Cerebellar cortex (tissue), 1 donor: ENCODE measurements at regions not wholly inside any gene's neighbourhood (a gene's known extent, or its start where the extent isn't known, plus 50 kb on each side); places are given as distances from the start of the nearest gene placed in this dataset.
"Not testable (repeated sequence)": the region's sequence is repeated elsewhere in the genome, so short reads cannot be mapped to it uniquely, and the experiment has no call there.

Source experiments
- DNase-seq: peaks from one replicate; pipeline ENCODE4 v3.0.0-alpha.2; 2015; ENCODE audit warnings: low spot score

GRCh38 chr12:54799966-54800365 is 54.4 kb upstream of the MUCL1 start:
- not testable (repeated sequence) for DNase-seq

DNA sequence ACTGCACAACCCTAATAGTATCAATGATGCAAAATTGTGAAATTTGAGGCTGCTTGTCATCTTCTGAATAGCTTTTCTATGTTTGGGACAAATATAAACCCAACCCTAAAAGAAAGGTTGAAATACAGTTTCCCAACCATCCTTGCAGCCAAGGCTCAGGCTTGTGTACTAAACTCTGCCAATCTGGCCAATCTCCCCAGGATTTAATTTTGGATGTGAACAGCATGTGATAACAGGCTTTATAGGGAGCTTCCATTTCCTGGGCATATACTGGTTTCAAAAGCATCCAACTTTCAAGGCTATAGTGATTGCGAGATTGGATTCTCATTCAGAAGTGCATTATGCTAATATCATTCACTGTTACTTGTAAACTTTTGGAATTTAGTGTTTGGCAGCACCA is 55.7 kb upstream of the MUCL1 start:
- no peak for DNase-seq

DNA sequence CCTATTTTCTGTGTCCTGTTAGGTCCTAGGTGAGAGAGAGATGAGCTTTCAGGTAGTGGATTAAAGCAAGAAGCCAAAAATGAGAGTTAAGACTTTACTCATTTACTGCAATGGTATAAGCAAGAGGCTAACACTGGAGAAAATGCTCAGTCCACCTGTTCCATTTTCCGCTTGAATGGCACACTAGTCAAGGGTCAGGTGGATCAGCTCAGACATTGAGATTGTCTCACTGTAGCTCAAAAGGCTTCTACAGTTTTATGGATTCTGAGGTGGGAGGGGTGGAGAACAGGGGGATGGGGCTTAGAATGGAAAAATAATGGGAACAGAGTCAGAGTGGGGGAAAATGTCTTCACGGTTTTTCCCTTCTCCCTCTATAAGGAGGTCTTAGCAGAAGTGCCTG is 57.3 kb upstream of the MUCL1 start:
- DNase-seq: no peak

GRCh38 chr12:54795644-54796043 is 58.7 kb upstream of the MUCL1 start:
- no peak for DNase-seq

GRCh38 chr12:54786081-54786480 is 68.2 kb upstream of the MUCL1 start:
- no peak for DNase-seq

GRCh38 chr12:54784115-54784514 is 70.2 kb upstream of the MUCL1 start:
- no peak for DNase-seq

GRCh38 chr12:54777031-54777430 is 77.3 kb upstream of the MUCL1 start:
- not testable (repeated sequence) for DNase-seq

DNA sequence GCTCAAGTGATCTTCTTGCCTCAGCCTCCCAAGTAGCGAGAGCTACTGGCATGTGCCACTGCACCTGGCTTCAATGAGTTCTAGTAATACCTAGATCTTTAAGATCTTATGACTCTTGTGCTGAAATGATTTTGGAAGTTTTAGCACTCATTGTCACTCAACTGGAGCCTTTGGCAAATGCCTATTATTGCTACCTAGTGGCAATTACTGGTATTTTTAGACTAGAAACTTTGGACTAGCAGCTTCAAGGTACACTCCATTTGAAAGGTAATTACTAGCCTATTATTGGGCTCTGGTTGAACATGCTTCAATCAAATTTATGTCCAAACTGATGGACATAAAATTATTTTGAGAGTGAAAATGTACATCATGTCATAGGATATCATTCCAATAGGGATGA is 80.7 kb upstream of the MUCL1 start:
- DNase-seq: no peak

DNA sequence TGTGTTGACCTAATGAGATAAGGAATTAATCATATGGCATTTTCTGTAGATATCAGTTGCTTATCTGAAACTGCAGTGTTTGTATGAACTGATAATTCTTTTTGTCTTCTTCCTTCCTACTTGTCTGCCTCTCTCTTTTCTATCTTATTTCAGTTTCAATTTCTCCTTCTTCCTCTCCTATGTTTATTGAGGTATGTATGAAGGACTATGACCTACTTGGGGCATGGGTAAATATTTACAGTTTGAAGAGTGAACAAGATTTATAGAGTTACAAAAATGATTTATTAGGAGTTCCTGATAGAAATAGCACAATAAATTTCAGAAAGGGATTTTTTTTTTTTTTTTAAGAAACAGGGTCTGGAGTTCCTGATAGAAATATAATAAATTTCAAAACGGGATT is 88.7 kb upstream of the MUCL1 start:
- DNase-seq: no peak

DNA sequence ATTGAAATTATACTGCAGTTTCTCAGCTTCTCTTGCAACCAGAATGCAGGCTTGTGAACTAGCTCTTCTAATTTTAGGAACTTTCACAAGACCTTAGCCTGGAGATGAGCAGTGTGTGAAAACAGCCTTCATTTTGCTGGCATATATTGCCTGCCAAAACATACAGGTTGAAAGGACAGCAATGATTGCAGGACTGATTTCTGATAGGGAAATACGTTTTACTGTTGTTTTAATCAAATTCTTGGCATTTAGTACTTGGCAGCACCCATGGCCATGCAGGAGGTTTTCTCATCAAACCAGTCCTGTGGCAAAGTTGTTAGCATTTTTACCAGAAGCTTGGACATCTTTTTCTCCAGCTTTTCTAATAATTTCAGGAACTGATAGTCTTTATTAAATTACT is 91.9 kb upstream of the MUCL1 start:
- no peak for DNase-seq

GRCh38 chr12:54759751-54760150 is 94.6 kb upstream of the MUCL1 start:
- DNase-seq: peak; percentile 32

DNA sequence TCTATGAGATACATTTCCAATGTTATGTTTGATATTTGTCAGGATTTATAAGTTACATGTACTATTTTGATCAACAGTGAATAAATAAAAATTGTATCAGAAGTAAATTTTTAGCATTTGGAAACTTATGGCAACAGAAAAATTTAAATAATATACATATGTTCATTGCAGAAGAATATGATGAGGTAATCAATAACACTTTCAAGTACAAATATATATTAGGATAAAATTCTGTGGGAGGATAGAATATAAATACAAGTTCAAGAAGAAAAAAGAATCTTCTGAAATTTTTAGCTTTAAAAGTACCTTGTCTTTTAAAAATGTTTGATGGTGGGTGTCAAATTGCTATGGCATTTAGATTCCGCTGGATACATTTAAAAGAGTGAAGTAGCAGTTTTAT is 102.8 kb upstream of the MUCL1 start:
- no peak for DNase-seq

GRCh38 chr12:54749191-54749818 is 101.1 kb upstream of the DCD start:
- peak; percentile 49 for DNase-seq

GRCh38 chr12:54744590-54744989 is 96.4 kb upstream of the DCD start:
- DNase-seq: no peak

DNA sequence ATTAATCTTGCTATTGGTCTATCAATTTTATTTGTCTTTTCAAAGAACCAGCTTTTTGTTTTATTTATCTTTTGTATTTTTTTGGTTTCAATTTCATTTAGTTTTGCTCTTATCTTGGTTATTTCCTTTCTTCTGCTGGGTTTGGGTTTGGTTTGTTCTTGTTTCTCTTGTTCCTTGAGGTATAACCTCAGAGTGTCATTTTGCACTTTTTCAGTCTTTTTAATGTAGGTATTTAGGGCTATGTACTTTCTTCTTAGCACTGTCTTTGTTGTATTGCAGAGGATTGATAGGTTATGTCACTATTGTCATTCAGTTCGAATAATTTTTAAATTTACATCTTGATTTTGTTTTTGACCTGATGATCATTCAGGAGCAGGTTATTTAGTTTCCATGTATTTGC is 92.7 kb upstream of the DCD start:
- no peak for DNase-seq

DNA sequence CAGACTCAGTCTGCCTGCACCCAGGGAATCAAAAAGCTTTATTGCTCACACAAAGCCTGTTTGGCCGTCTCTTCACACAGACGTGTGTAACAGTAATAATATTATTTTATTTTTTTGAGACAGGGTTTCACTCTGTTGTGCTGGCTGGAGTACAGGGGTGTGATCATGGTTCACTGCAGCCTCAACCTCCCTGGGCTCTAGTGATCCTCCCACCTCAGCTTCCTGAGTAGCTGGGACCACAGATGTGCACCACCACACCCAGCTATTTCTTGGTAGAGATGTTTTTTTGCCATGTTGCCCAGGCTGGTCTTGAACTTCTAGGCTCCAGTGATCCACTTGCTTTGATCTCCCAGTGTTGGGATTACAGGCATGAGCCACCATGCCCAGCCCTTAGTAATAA is 88.4 kb upstream of the DCD start:
- DNase-seq: no peak

- DNase-seq: no peak
These were observed 86.2 kb upstream of the DCD start for GRCh38 chr12:54734196-54734950.

- DNase-seq: peak; percentile 7
These were observed 77.2 kb upstream of the DCD start for GRCh38 chr12:54725233-54725843.

DNA sequence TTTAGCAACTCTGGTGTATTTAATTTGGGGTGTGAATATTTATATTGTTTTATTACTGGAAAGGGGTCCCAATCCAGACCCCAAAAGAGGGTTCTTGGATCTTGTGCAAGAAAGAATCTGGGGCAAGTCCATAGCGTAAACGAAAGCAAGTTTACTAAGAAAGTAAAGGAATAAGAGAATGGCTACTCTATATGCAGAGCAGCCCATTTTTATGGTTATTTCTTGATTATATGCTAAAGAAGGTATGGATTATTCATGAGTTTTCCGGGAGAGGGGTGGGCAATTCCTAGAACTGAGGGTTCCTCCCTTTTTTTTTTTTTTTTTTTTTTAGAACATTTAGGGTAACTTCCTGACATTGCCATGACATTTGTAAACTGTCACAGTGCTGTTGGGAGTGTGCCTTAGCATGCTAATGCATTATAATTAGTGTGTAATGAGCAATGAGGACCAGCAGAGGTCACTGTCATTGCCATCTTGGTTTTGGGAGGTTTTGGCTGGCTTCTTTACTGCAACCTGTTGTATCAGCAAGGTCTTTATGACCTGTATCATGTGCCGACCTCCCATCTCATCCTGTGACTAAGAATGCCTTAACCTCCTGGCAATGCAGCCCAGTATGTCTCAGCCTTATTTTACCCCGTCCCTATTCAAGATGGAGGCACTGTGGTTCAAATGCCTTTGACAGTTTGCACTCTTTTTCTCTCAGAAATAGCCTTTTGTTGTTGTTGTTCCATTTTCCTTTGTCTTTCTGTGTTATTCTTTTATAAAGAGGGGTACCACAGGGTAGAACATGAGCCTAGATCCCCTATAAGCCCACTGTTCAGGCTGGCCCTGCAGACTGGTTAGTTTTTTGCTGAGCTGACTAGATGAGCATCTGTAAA is 75.5 kb upstream of the DCD start:
- no peak for DNase-seq

- no peak for DNase-seq
These were observed 73.1 kb upstream of the DCD start for GRCh38 chr12:54721312-54721711.

DNA sequence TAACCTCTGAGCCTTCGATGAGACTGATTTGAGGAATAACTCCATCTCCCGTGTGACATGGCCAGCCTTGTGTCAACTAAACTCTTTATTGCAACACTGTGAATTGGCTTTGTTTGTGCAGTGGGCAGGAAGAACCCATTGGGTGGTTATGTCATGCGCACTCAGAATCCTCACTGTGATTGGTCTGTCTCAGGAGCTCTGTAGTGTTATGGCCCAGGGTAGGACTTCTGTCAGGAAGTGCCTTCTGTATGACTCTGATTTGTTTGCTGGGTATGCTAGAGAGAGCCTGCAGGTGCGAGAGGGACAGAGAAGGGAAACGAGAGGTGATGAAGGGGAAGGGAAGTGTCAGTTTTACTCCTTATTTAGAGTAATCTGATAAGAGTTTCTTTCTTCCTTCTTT is 71.5 kb upstream of the DCD start:
- DNase-seq: no peak

- DNase-seq: no peak
These were observed 68.1 kb upstream of the DCD start for GRCh38 chr12:54716261-54716660.

- DNase-seq: not testable (repeated sequence)
These were observed 65.7 kb upstream of the DCD start for GRCh38 chr12:54713876-54714275.
